Thyroid gland (tissue), 4 donors: ENCODE measurements at regions not wholly inside any gene's neighbourhood (a gene's known extent, or its start where the extent isn't known, plus 50 kb on each side); places are given as distances from the start of the nearest gene placed in this dataset.

Experiments used
- CTCF ChIP-seq, 6 experiments: fragments of 200-600 bp in 3 of 6; fragments of 450-650 bp in 3 of 6; sonication (generic) in 3 of 6; IDR thresholded peaks; one replicate each; pipeline ENCODE4 v1.5.1; 2016 to 2019; ENCODE audit warnings: antibody characterized with exemption in 6 of 6, mild to moderate bottlenecking in 2 of 6, inconsistent platforms in 1 of 6, moderate library complexity in 1 of 6
- POLR2A ChIP-seq, 2 donors: fragments of 450-650 bp; IDR thresholded peaks; one replicate each; pipeline ENCODE4 v1.6.1; 2017; ENCODE audit warnings: antibody characterized with exemption in 2 of 2, mild to moderate bottlenecking in 2 of 2, moderate library complexity in 1 of 2

- TF ChIP-seq CTCF (IDR thresholded peaks at IDR 0.05) = no peak
- no peak for TF ChIP-seq POLR2A (IDR thresholded peaks at IDR 0.05)
Measured at GRCh38 chr1:19581381-19581780, 62.7 kb upstream of the NBL1 start.
